ENCODE measurements at regions not wholly inside any gene's neighbourhood (a gene's known extent, or its start where the extent isn't known, plus 50 kb on each side); places are given as distances from the start of the nearest gene placed in this dataset.

DNA sequence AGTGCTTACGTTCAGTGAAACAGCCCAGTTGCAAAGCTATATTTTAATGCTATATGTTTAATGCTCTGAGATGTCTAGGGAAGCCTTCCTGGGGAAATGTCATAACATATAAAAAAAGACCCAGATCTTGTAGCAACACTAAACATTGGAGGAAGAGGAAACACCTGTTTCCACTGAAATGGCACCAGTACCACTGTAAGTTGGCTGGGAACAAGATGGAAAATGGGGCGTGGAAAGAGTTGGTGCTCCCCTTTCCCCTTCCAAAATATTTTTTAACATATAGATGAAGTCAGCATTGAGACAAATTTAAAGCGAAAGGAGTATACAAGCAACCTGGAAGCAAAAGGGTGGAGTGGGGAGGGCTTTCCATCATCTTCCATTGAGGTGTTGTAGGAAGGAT is 289.9 kb upstream of the COL8A1 start:
- TF ChIP-seq, protein P1, sequence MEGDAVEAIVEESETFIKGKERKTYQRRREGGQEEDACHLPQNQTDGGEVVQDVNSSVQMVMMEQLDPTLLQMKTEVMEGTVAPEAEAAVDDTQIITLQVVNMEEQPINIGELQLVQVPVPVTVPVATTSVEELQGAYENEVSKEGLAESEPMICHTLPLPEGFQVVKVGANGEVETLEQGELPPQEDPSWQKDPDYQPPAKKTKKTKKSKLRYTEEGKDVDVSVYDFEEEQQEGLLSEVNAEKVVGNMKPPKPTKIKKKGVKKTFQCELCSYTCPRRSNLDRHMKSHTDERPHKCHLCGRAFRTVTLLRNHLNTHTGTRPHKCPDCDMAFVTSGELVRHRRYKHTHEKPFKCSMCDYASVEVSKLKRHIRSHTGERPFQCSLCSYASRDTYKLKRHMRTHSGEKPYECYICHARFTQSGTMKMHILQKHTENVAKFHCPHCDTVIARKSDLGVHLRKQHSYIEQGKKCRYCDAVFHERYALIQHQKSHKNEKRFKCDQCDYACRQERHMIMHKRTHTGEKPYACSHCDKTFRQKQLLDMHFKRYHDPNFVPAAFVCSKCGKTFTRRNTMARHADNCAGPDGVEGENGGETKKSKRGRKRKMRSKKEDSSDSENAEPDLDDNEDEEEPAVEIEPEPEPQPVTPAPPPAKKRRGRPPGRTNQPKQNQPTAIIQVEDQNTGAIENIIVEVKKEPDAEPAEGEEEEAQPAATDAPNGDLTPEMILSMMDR (conservative IDR thresholded peaks at IDR 0.05; ENCODE audit: low read length), result no peak
- TF ChIP-seq EZH2phosphoT487 (IDR thresholded peaks at IDR 0.05; ENCODE audit: borderline replicate concordance), result no peak
